Activated CD4-positive, alpha-beta T cell treated with anti-CD3 and anti-CD28 coated beads, Interleukin-2, amount 50 U/mL, for 16 hours (primary cell): ENCODE measurements at regions not wholly inside any gene's neighbourhood (a gene's known extent, or its start where the extent isn't known, plus 50 kb on each side); places are given as distances from the start of the nearest gene placed in this dataset.
A peak's percentile ranks its signal among the peaks of the same experiment; 100 is the strongest.
"Not testable (repeated sequence)": the region's sequence is repeated elsewhere in the genome, so short reads cannot be mapped to it uniquely, and the experiment has no call there.

Experiments
- DNase-seq: peaks from one replicate; pipeline ENCODE4 v3.0.0-alpha.2; 2020

- no peak for DNase-seq
Measured at GRCh38 chr7:15049157-15049556, 146.6 kb upstream of the DGKB start.

- DNase-seq = no peak
Measured at GRCh38 chr7:15046861-15047260, 144.3 kb upstream of the DGKB start.

GRCh38 chr7:15043931-15044330 is 141.4 kb upstream of the DGKB start:
- DNase-seq = no peak

- DNase-seq = no peak
Measured at GRCh38 chr7:15042285-15043065, 139.9 kb upstream of the DGKB start.

GRCh38 chr7:15041226-15041625 is 138.7 kb upstream of the DGKB start:
- no peak for DNase-seq

GRCh38 chr7:15035814-15036213 is 133.3 kb upstream of the DGKB start:
- DNase-seq = no peak

GRCh38 chr7:15033039-15033438 is 130.5 kb upstream of the DGKB start:
- DNase-seq = no peak

GRCh38 chr7:15018981-15019380 is 116.4 kb upstream of the DGKB start:
- DNase-seq = no peak

GRCh38 chr7:15016766-15017165 is 114.2 kb upstream of the DGKB start:
- DNase-seq = no peak

GRCh38 chr7:15016315-15016667 is 113.7 kb upstream of the DGKB start:
- DNase-seq = no peak

- DNase-seq = peak; percentile 55
Measured at GRCh38 chr7:15015545-15016314, 113.2 kb upstream of the DGKB start.

- DNase-seq = no peak
Measured at GRCh38 chr7:15012135-15012534, 109.6 kb upstream of the DGKB start.

GRCh38 chr7:15011289-15011688 is 108.7 kb upstream of the DGKB start:
- DNase-seq = no peak

GRCh38 chr7:15007507-15007906 is 105.0 kb upstream of the DGKB start:
- no peak for DNase-seq

GRCh38 chr7:15005672-15006071 is 103.1 kb upstream of the DGKB start:
- no peak for DNase-seq

- no peak for DNase-seq
Measured at GRCh38 chr7:15000157-15000556, 97.6 kb upstream of the DGKB start.

- DNase-seq = no peak
Measured at GRCh38 chr7:14999331-14999730, 96.8 kb upstream of the DGKB start.

- DNase-seq = no peak
Measured at GRCh38 chr7:14995774-14996173, 93.2 kb upstream of the DGKB start.

GRCh38 chr7:14988941-14989340 is 86.4 kb upstream of the DGKB start:
- no peak for DNase-seq

- no peak for DNase-seq
Measured at GRCh38 chr7:14978687-14979086, 76.1 kb upstream of the DGKB start.

- DNase-seq = no peak
Measured at GRCh38 chr7:14974688-14975087, 72.1 kb upstream of the DGKB start.

- no peak for DNase-seq
Measured at GRCh38 chr7:14973712-14974428, 71.3 kb upstream of the DGKB start.

- DNase-seq = not testable (repeated sequence)
Measured at GRCh38 chr7:14971678-14972077, 69.1 kb upstream of the DGKB start.

- DNase-seq = not testable (repeated sequence)
Measured at GRCh38 chr7:14967376-14967775, 64.8 kb upstream of the DGKB start.
